Mesothelial cell of epicardium (in vitro differentiated cells): ENCODE measurements at regions not wholly inside any gene's neighbourhood (a gene's known extent, or its start where the extent isn't known, plus 50 kb on each side); places are given as distances from the start of the nearest gene placed in this dataset.

ENCODE experiments used
- DNase-seq, 2 experiments: peaks; one replicate each; pipeline ENCODE4 v3.0.0; 2021; ENCODE audit warnings: low spot score in 2 of 2; ENCODE audit not compliant: unreplicated experiment in 2 of 2
- H3K27ac Mint-ChIP-seq: 2 replicates; pipeline ENCODE4 v1.8.0; 2021; ENCODE audit warnings: mixed read lengths
- H3K27me3 Mint-ChIP-seq: 2 replicates; pipeline ENCODE4 v1.8.0; 2021; ENCODE audit warnings: low read depth, mixed read lengths
- H3K36me3 Mint-ChIP-seq: 2 replicates; pipeline ENCODE4 v1.8.0; 2021; ENCODE audit warnings: mixed read lengths
- H3K4me1 Mint-ChIP-seq: 2 replicates; pipeline ENCODE4 v1.8.0; 2021; ENCODE audit warnings: mixed read lengths
- H3K4me3 Mint-ChIP-seq: 2 replicates; pipeline ENCODE4 v1.8.0; 2021; ENCODE audit warnings: mild to moderate bottlenecking, moderate library complexity, mixed read lengths
- H3K9me3 Mint-ChIP-seq: 2 replicates; pipeline ENCODE4 v1.8.0; 2021; ENCODE audit warnings: mixed read lengths
- TF ChIP-seq, protein P1 (sequence below): fragments of 200-600 bp; sonication (generic); IDR thresholded peaks from one replicate; pipeline ENCODE4 v1.5.0; 2021; ENCODE audit warnings: antibody characterized with exemption; ENCODE audit not compliant: unreplicated experiment

DNA sequence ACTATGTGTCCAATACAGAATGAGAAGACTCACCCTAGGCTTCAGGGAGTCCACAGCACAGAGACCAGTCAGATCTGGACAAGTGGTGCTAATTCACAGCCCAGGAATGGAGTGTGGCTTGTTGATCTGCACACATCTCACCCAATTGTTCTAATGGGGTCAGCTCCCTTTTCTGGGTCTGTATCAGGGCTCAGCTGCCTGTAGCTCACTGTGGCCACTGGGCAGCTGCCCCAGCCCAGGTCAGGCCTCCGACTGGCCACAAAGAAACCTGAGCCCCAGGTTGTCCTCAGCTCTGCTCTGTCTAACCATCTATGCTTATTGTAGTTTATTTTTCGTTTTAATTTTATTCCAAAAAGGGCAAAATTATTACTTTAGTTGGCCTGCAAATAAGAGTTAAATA lies 202.3 kb upstream of the RAB6C start:
- no peak for DNase-seq
- peaks cover 6% of the 10 kb centered on the region for H3K36me3 Mint-ChIP-seq
- peaks cover 21% of the 10 kb centered on the region for H3K9me3 Mint-ChIP-seq
- TF ChIP-seq, protein P1, sequence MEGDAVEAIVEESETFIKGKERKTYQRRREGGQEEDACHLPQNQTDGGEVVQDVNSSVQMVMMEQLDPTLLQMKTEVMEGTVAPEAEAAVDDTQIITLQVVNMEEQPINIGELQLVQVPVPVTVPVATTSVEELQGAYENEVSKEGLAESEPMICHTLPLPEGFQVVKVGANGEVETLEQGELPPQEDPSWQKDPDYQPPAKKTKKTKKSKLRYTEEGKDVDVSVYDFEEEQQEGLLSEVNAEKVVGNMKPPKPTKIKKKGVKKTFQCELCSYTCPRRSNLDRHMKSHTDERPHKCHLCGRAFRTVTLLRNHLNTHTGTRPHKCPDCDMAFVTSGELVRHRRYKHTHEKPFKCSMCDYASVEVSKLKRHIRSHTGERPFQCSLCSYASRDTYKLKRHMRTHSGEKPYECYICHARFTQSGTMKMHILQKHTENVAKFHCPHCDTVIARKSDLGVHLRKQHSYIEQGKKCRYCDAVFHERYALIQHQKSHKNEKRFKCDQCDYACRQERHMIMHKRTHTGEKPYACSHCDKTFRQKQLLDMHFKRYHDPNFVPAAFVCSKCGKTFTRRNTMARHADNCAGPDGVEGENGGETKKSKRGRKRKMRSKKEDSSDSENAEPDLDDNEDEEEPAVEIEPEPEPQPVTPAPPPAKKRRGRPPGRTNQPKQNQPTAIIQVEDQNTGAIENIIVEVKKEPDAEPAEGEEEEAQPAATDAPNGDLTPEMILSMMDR, result no peak
- H3K27me3 Mint-ChIP-seq, result no peaks in the 10 kb centered on the region
- peaks cover 52% of the 10 kb centered on the region for H3K4me1 Mint-ChIP-seq
- no peak overlapping the region for H3K27ac Mint-ChIP-seq
- H3K4me3 Mint-ChIP-seq, result no peak overlapping the region

DNA sequence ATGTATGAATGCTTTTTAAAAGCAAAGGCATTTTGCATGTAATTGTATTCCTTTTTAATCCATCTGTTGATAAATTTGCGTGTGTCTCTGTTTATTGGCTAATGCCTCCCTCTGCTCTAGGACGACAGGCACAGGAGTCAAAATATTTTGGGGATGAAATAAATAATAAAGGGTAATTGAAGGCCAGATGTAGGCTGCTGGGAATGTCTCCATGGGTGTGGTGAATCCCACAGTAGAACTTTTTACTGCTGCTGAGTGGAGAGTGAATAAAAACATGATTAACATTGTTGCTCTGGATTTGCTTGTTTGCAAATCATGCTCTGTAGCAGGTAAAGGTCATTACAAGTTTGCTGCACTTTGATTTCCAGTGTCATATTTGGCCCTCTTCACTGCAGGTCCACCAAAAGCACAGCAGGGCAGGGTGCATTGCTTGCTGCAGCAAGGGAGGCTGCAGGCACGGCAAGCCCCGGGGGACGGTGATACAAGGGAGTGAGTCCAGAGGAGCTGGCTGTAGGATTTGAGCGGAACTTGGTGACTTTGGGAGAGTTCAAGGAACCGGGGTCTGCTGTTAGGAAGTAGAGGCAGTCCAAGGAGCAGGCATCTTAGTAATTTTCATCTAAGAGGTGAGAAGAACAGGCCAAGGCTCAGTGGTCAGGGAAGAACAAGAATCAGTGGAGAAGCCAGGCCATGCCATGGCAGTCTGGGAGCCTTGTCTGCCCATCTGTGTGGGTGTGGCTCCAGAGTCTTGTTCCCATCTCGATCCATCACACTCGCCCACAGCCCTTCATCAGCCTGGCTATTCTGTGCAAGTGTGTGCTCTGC lies 201.5 kb upstream of the RAB6C start:
- Mint-ChIP-seq H3K4me3 (no peak overlapping the region), H3K4me1 (peaks cover 51% of the 10 kb centered on the region), H3K27me3 (no peaks in the 10 kb centered on the region), H3K9me3 (peaks cover 15% of the 10 kb centered on the region), H3K27ac (peak overlapping the region; percentile 15), H3K36me3 (peaks cover 5% of the 10 kb centered on the region)
- TF ChIP-seq, protein P1, result no peak
- no peak for DNase-seq

DNA sequence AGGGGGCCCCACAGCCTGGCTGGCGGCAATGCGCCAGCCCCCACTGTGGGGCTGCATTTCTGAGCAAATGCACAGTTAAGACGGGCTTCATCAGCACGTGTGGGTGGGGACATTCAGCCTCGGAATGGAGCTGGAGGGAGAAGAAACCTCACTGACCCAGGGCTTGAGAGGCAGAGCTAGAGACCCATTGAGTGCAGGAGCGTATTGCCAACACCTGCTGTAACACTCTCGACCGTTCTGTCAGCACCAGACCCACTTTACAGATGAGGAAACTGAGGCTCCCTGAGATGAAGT lies 200.9 kb upstream of the RAB6C start:
- DNase-seq, result no peak
- TF ChIP-seq, protein P1, result no peak
- H3K27me3 Mint-ChIP-seq, result no peaks in the 10 kb centered on the region
- no peak overlapping the region for H3K27ac Mint-ChIP-seq
- H3K4me1 Mint-ChIP-seq, result peaks cover 55% of the 10 kb centered on the region
- H3K9me3 Mint-ChIP-seq, result peaks cover 9% of the 10 kb centered on the region
- peaks cover 1% of the 10 kb centered on the region for H3K36me3 Mint-ChIP-seq
- no peak overlapping the region for H3K4me3 Mint-ChIP-seq

DNA sequence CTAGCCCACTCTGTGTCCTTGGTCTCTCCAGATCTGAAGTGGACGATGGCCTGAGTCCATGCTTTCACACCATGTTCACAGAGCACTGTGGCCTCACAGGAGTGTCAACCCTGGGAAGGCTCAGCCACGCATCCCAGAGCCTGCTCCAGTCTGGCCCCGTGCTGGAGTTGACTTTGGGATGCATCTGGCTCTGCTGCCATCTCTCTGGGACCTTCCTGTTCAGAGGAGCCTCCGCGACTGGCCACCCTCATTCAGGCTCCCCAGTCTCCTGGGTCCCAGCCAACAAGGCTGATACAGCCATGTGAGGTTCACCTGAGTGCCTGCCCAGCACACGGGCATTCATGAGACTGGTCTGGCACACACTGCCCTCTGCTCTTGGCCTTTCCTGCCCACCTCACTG lies 199.7 kb upstream of the RAB6C start:
- H3K27ac Mint-ChIP-seq, result peak overlapping the region; percentile 66
- peaks cover 60% of the 10 kb centered on the region for H3K4me1 Mint-ChIP-seq
- peaks cover 5% of the 10 kb centered on the region for H3K9me3 Mint-ChIP-seq
- H3K27me3 Mint-ChIP-seq, result no peaks in the 10 kb centered on the region
- no peak for DNase-seq
- H3K4me3 Mint-ChIP-seq, result no peak overlapping the region
- TF ChIP-seq, protein P1, result no peak
- no peaks in the 10 kb centered on the region for H3K36me3 Mint-ChIP-seq

DNA sequence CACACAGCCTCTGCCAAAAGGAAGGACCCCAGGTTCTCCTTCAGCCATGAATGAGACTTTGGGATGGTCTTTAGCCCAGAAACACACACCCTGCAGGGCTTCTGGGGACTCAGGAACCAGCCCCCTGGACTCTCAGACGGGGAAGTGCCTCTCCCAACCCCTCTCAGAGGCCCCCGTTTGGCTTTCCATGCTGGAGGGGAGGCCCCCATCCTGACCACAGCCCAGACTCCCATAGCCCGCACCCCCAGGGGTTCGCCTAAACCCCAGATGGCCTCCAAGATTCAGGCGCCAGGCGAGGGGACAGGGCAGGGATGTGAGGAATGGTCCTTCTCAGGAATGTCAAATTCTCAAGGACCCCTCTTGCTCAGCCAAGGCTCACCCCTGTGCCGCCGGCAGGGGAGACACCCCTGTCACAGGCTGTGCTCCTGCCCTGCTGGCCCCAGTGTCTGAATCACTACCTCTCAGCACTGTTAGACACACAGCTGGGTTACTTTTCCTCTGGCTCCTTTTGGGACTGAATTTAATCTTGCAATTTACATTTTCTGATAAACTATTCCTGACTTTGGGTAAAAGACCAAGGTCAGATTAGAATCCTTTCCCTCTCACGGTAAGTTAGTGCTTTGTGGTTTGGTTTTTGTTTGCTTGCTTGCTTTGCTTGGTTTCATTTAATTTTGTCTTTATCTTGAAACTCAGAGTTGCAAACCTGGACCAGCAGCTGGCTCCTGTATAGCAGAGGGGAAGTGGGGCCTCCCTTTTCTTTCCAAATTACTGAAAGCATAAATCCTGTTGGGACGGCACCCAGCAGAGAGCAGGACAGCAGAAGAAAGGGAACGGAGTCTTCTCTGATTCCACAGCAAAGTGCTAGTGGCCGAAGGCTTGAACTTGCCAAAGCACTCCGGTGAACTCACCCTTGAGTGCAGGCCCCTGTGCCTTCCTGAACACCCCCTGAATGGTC lies 198.9 kb upstream of the RAB6C start:
- no peak for DNase-seq
- Mint-ChIP-seq H3K9me3 (no peaks in the 10 kb centered on the region), H3K27me3 (no peaks in the 10 kb centered on the region), H3K4me1 (peaks cover 67% of the 10 kb centered on the region), H3K4me3 (peak overlapping the region; percentile 6), H3K36me3 (no peaks in the 10 kb centered on the region), H3K27ac (peak overlapping the region; percentile 66)
- TF ChIP-seq, protein P1, result no peak
